ENCODE measurements at regions not wholly inside any gene's neighbourhood (a gene's known extent, or its start where the extent isn't known, plus 50 kb on each side); places are given as distances from the start of the nearest gene placed in this dataset.
"Not testable (repeated sequence)": the region's sequence is repeated elsewhere in the genome, so short reads cannot be mapped to it uniquely, and the experiment has no call there.

DNA sequence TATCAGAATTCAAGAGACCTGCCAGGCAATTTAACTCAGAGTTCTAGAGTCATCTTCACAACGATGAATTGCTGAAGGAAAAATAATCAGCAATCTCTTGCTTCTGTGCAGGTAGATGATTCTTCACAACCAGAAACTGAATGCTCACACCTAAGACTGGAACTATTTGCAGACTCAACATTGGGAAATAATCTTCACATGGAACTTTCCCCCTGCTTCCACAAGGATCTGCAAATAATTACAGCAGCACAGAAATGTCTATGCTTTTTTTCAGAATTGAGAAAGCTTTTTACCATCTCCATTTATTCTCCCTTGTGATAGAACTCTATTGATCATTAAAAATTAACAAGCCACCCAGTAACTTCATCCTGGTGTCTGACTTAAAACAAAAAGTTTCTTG, 282.8 kb downstream of the AHR start:
- Histone ChIP-seq H2AFZ (ENCODE audit: low read depth, low read length, poor library complexity, severe bottlenecking) (no peak overlapping the region), H3K9me3 (ENCODE audit: control insufficient read depth in 1 of 2, insufficient read depth in 1 of 2, low read depth in 1 of 2, low read length in 2 of 2) (no peaks in the 10 kb centered on the region), H4K20me1 (ENCODE audit: insufficient read depth) (no peaks in the 10 kb centered on the region), H3K4me3 (replicated peaks in 1 of 2; ENCODE audit: low read depth in 1 of 2, low read length in 2 of 2) (no peak overlapping the region), H3K9me2 (ENCODE audit: insufficient read depth) (no peaks in the 10 kb centered on the region), H3K4me2 (ENCODE audit: low read length) (no peak overlapping the region), H3K79me2 (ENCODE audit: insufficient read depth, low read length) (no peaks in the 10 kb centered on the region), H3K27me3 (ENCODE audit: insufficient read depth, low read length) (no peaks in the 10 kb centered on the region), H3K36me3 (ENCODE audit: control insufficient read depth in 1 of 2, insufficient read depth in 2 of 2, low read length in 2 of 2) (no peaks in the 10 kb centered on the region), H3K27ac (ENCODE audit: low read depth, low read length) (no peak overlapping the region), H3K4me1 (ENCODE audit: control insufficient read depth in 1 of 2, insufficient read depth in 2 of 2, low read length in 2 of 2) (no peaks in the 10 kb centered on the region), H3K9ac (ENCODE audit: low read length) (no peak overlapping the region)
- ChIA-PET CTCF (no interaction called here), POLR2A (no interaction called here), RAD21 (ENCODE audit: low non-redundant PET in 1 of 2, low total read pairs in 2 of 2, uncharacterized antibody in 2 of 2, unreplicated experiment in 2 of 2) (no interaction called here)
- BruUV-seq (replicated peaks), result no TSS peak
- ATAC-seq, result no peak
- DNase-seq (ENCODE audit: low read depth, low spot score), result no peak
- TF ChIP-seq, protein P1, sequence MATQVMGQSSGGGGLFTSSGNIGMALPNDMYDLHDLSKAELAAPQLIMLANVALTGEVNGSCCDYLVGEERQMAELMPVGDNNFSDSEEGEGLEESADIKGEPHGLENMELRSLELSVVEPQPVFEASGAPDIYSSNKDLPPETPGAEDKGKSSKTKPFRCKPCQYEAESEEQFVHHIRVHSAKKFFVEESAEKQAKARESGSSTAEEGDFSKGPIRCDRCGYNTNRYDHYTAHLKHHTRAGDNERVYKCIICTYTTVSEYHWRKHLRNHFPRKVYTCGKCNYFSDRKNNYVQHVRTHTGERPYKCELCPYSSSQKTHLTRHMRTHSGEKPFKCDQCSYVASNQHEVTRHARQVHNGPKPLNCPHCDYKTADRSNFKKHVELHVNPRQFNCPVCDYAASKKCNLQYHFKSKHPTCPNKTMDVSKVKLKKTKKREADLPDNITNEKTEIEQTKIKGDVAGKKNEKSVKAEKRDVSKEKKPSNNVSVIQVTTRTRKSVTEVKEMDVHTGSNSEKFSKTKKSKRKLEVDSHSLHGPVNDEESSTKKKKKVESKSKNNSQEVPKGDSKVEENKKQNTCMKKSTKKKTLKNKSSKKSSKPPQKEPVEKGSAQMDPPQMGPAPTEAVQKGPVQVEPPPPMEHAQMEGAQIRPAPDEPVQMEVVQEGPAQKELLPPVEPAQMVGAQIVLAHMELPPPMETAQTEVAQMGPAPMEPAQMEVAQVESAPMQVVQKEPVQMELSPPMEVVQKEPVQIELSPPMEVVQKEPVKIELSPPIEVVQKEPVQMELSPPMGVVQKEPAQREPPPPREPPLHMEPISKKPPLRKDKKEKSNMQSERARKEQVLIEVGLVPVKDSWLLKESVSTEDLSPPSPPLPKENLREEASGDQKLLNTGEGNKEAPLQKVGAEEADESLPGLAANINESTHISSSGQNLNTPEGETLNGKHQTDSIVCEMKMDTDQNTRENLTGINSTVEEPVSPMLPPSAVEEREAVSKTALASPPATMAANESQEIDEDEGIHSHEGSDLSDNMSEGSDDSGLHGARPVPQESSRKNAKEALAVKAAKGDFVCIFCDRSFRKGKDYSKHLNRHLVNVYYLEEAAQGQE (IDR thresholded peaks at IDR 0.05; ENCODE audit: low read depth), result no peak
- TF ChIP-seq EGR1 (IDR thresholded peaks at IDR 0.05; ENCODE audit: low read depth) (no peak), ELF1 (IDR thresholded peaks at IDR 0.05; ENCODE audit: borderline replicate concordance, low read depth) (no peak)
- intact Hi-C loops (cut with micrococcal nuclease), result no loop called here

DNA sequence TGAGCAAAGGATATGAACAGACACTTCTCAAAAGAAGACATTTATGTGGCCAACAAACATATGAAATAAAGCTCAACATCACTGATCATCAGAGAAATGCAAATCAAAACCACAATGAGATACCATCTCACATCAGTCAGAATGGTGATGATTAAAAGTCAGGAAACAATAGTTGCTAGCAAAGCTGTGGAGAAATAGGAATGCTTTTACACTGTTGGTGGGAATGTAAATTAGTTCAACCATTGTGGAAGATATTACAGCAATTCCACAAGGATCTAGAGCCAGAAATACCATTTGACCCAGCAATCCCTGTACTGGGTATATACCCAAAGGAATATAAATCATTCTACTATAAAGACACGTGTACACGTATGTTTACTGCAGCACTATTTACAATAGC, 284.2 kb downstream of the AHR start:
- H3K9me2 ChIP-seq (ENCODE audit: insufficient read depth); intact Hi-C loops (cut with micrococcal nuclease); H3K27ac ChIP-seq (ENCODE audit: low read depth, low read length); DNase-seq (ENCODE audit: low read depth, low spot score); H3K27me3 ChIP-seq (ENCODE audit: insufficient read depth, low read length); RAD21 ChIA-PET (ENCODE audit: low non-redundant PET in 1 of 2, low total read pairs in 2 of 2, uncharacterized antibody in 2 of 2, unreplicated experiment in 2 of 2); BruUV-seq (replicated peaks); POLR2A ChIA-PET; H4K20me1 ChIP-seq (ENCODE audit: insufficient read depth); H3K36me3 ChIP-seq (ENCODE audit: control insufficient read depth in 1 of 2, insufficient read depth in 2 of 2, low read length in 2 of 2); H3K79me2 ChIP-seq (ENCODE audit: insufficient read depth, low read length); H3K4me3 ChIP-seq (replicated peaks in 1 of 2; ENCODE audit: low read depth in 1 of 2, low read length in 2 of 2); ATAC-seq; H3K9ac ChIP-seq (ENCODE audit: low read length); H3K4me2 ChIP-seq (ENCODE audit: low read length); CTCF ChIA-PET; H3K9me3 ChIP-seq (ENCODE audit: control insufficient read depth in 1 of 2, insufficient read depth in 1 of 2, low read depth in 1 of 2, low read length in 2 of 2); H2AFZ ChIP-seq (ENCODE audit: low read depth, low read length, poor library complexity, severe bottlenecking); H3K4me1 ChIP-seq (ENCODE audit: control insufficient read depth in 1 of 2, insufficient read depth in 2 of 2, low read length in 2 of 2): not testable (repeated sequence)
